Uterus (tissue), 2 donors: ENCODE measurements at regions not wholly inside any gene's neighbourhood (a gene's known extent, or its start where the extent isn't known, plus 50 kb on each side); places are given as distances from the start of the nearest gene placed in this dataset.

ENCODE experiments used
- CTCF ChIP-seq, 4 experiments: fragments of 200-600 bp in 2 of 4; fragments of 450-650 bp in 2 of 4; sonication (generic) in 2 of 4; IDR thresholded peaks; one replicate each; pipeline ENCODE4 v1.5.1; 2016 to 2019; ENCODE audit warnings: antibody characterized with exemption in 4 of 4, mild to moderate bottlenecking in 2 of 4, moderate library complexity in 1 of 4
- POLR2A ChIP-seq, 2 donors: fragments of 450-650 bp; IDR thresholded peaks; one replicate each; pipeline ENCODE4 v1.6.1; 2016; ENCODE audit warnings: antibody characterized with exemption in 2 of 2, mild to moderate bottlenecking in 1 of 2, moderate library complexity in 1 of 2

GRCh38 chr2:160812830-160813505 is 319.4 kb upstream of the RBMS1 start:
- no peak for TF ChIP-seq POLR2A (IDR thresholded peaks at IDR 0.05)
- TF ChIP-seq CTCF (IDR thresholded peaks at IDR 0.05) = no peak
